CD4-positive, alpha-beta T cell treated with Interferon gamma for 1 hour (primary cell): ENCODE measurements at regions not wholly inside any gene's neighbourhood (a gene's known extent, or its start where the extent isn't known, plus 50 kb on each side); places are given as distances from the start of the nearest gene placed in this dataset.

ENCODE experiments used
- DNase-seq: peaks from one replicate; pipeline ENCODE4 v3.0.0-alpha.2; 2020

DNA sequence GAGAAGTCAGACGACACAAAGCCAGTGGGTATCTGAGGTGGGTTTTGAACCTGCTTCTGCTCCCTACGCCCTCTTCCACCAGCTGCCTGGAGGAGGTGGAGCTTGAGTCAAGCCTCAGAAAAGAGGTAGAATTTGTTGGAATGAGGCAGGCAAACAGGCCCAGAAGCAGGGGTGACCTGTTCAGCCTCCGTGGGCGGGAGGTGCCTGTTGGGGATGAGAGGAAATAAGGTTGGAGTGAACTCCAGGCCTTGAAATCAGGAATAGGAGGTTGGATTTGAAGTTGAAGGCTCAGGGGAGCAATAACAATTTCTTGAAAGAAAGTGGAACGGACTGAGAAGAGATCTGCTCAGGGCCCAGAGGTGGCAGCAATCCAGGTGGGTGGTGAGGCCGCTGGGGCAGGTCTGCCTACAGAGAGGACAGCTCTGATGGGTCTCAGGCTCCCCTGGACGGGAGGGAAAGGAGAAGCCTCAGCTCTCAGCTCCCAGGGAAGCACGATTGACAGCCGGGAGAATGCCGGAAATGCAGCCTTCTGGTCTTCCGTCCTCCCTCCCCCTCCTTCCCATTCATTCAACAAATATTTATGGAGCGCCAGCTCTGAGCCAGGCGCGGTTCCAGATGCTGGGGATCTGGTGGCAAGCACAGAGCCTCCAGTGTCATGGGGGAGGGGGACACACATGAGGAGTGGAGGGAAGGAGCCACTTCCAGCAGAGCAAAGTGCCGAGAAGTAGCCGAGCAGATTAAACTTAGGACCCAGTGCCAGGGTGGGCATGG is 61.9 kb upstream of the CIBAR2 start:
- DNase-seq: no peak

DNA sequence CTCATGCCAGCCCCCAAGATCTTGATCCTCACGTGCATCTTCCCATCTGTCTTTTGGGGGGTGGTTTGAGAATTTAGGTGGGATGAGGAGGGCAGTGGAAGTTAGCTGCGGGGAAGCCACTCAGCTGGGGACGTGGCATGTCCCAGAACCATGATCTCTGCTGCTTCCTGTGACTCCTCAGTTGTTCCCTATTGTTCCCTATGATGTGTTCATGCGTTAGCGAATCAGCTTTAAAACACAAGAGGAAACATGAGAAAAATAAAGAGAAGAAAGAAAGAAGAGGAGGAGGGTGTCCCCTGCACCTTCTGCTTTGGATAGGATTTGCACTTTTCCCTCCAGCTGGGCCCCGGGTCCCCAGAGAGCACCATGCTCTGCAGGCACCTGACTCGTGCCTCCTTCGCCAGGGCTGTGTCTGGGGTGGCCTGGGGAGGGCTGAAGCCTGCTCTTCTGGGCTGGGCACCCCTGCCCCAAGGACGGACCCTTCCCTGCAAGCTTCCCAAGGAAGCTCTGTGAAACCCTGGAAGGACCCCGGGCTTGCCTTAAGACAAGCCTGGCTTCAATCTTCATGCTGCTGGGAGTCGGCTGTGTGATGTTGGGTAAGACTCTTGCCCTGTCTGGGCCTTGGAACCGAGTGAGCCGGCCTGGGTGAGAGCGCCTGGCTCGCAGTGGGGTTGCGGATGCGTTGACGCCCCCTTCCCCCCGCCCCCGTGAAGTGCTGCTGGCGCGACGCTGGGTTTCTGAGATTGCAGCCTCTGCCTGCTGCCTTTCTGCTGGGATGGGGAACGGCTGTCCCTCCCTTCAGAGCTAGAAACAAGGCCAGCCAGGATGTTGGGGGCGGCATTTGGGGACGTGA is 62.8 kb upstream of the CIBAR2 start:
- DNase-seq: no peak

DNA sequence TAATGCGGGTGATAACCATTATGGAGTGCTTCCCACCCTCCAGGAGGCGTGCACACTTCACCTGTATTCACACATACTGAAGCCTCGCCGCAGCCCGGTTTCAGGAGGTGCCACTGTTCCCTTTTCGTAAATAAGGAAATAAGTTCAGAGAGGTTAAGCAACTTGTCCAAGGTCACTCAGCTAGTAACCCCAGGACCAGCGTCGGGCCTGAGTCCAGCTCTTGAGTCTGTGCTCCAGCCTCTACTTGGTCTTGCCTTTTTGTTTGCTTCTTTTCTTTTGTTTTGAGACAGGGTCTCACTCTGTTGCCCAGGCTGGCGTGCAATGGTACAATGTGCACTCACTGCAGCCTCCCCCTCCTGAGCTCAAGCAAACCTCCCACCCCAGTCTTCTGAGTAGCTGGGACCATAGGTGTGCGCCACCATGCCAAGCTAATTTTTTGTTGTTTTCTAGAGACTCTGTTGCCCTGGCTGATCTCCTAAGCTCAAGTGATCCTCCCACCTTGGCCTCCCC is 63.5 kb upstream of the CIBAR2 start:
- no peak for DNase-seq

DNA sequence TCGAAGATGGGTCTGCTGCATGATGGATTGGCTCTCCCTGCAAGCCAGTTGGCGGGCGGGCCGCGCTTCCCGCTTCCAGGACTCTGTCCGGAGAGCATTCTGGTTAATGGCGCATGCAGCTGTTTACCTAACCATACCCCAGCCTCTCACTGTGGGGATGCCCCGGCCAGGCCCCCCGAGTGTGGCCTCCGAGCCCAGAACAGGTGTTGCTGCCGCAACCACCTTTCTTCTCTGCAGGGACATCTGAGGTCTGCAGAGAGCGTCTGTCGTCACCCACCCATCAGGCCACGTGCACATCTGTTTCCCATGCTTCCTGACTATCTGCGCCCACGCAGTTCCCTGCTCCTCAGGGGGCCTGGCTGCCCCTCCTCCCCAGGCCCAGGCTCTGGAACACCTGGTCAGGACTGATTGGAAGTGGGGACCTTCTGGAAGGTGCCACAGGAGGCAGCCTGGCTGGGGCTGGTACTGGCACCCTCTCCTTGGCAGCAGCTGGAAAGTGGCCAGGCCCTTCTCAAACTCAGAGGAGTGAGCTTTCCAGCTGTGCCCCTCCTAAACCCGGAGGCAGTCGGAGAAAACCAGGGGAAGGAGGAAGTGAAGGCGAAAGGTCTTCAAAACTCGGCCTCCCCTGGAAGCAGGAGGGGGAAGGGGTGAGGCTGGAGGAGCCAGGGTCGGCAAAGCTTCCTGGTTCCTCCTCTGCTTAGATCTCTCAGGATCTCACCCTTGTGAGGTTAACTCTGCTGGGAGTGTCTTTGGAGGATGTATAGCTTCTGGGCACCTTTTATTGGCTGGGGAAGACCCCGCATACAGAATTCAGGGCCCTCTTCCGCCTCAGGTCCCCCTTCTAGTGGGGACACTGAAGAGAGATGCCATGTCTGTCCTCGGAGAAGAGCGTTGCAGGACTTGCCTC is 64.5 kb upstream of the CIBAR2 start:
- DNase-seq: no peak

DNA sequence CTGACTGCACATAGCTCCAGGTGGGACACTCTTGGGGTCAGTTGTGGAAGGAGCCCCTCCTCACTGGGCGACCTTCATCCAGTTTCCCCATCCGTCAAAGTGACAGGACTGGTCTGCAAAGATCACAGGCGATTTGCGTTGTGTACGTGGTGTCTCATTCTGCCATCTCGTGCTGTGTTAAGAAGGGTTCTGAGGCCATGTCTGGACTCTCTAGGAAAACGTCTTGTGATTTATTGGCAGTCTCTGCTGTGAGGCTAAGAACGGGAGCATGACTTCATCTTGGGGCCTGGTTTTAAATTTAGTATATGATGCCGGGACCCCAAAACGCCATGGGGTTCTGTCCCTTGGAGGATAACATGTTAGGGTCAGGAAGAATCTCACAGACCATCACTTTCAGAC is 65.2 kb upstream of the CIBAR2 start:
- no peak for DNase-seq

DNA sequence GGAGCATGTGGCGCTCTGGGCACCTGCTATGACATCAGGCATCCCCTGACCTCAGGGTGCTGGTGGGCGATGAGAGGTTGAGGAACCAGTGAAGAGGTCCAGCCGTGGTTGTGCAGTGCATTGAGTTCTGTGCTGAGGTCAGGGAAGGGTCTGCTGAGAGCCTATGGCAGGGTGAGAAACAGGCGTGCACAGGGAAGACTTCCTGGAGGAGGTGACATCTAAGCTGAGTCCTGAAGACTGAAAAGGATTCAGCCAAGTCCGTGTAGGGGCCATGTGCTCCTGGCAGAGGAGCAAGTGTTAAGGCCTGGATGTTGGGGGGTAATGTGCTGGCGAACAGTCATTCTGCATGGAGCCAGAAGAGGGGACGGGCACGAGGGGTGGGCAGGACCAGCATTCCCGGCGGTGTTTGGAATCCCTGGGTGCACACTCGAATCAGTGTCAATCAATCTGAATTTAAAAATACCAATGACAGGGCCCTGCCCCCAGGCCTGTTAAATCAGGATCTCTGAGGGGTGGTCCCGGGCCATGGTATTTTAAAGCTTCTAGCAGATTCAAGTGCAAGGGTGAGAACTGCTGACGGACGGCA is 65.8 kb upstream of the CIBAR2 start:
- no peak for DNase-seq

DNA sequence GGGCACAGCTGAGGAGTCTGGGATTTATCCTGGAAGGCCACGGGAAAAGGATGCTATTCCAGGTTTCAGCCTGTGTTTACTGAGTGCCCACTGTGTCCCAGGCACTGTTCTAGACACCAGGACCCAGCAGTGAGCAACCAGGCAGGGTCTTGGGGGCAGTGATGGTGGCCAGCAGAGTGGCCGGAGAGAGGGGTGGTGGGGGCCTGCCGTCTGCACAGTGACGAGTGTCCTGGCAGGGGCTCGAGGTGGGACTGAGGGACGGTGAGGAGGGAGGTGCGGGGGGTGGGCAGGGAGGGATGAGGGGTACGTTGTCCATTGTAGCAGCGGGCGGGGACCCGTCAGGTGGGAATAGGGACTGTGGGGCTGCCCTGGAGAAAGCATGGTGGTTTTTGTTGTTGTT is 66.3 kb upstream of the CIBAR2 start:
- DNase-seq: no peak

DNA sequence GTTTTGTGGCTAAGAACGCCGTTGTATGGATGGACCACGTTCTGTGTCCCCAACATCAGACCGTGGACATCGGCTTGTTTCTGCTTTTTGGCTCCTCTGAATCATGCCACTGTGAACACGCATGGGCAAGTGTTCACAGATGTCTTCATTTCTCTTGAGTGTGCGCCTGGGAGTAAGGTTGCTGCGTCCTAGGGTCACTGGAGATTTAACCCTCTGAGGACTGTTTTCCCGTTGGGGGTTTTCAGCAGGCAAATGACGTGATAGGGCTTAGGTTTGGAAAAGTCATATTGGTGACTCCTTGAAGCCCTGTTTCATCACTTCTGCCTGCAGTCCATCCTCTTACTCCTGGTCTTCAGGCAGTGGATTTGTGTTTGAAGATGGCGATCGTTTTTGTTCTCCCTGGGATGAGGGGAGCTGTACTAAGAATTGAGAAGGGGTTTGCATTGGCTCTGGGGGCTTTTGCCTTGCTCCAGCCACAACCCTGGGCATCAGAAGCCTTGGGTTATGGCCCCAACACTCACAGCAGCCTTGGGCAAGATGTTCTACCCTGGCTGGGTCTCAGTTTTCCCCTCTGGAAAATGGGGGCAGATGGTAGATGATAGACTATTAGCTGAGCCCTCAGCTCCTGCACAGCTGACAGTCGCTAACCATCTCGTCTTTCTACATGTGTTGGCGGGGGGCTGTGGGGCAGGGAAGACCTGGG is 67.2 kb upstream of the CIBAR2 start:
- no peak for DNase-seq

DNA sequence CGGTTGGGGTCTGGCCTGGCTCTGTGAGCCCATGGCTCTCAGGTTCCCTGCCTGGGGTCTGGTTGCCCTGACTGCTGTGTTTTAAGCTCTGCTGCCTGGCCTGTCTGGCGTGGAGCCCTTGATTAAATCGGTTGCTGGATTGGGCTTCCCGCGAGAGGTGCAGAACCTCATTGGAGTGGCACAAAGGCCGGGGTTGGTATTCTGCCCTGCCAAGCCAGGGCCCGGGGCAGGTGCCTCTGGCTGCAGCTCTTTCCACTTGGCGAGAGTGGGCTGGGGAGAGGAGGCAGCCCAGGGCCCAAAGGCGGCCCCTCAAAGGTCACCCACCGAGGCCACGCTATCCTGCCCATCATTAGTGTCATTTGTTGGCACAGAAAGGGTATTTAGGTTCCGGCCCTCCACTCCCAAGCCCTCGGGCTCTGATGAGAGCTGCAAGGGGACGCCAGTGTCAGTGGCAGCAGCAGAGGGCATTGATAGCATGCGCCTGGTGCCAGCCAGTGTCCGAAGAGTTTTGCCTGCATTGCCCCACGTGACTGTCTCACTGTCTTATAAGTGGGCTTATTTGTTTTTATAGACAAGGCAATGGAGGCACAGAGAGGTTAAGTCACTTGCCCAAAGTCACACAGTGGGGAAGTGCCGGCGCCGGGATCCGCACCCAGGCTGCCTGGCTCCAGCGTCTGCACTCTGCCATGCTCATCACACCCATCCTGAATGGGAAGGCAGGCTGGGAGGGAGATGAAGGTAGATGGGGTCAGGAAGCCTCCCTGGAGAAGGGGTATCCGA is 68.0 kb upstream of the CIBAR2 start:
- no peak for DNase-seq

DNA sequence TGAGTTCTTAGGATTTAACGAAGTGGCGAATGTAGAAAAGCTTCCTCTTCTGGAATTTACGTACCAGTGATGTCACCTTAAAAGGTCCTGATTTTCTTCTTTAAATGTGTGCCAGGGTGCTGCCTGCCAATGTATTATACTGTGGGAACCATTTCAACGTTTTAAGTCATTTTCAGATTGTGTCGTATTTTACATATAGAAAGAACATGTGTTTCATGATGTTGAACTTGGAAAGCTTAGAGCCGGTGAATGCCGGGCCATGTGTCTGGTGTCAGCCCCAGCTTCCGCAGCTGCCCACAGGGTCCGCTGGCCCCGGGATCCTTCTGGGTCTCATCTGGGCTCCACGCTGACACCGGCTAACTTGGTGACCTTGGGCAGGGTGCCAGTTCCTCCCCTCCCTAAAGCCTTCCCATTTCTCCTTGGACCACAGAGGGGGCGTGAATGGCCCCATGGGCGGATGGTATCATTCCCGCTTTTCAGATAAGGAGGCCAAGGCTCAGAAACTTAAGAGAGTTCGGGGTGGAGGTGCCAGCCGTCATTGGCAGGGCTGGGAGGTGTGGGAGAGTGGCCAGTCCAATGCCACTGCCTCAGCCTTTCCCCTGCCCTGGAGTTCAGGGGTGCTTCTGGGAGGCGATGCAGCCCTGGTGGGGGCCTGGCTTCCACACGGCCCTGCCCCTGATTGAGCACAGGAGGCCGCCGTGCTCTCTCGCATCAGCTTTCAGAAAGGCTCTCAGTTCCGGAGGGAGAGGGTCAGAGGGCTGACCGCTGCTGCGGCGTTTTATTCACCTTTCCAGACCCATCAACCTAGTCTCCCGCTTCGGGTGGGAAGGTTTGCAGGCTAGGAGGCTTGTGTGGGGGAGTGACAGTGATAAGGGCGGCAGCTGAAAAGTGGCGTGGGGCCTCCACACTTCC is 68.8 kb upstream of the CIBAR2 start:
- DNase-seq: no peak

DNA sequence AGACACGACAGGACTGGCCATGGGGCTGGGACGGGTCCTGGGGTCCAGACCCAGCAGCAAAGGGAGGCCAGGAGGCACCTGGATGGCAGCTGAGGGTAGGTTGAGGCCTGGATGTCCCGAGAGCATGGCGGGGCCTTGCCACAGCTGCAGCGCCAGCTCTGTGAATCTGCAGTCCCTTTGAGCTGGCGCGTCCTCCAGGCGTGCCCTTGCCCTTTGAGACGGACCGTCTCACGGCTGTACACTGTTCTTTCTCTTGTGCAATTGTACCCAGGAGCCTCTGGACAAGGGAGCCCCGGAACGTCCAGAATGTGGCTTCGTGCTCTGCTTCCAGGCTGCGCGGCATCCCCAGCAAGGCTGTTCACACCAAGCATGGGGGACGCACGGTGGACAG is 69.5 kb upstream of the CIBAR2 start:
- DNase-seq: no peak

DNA sequence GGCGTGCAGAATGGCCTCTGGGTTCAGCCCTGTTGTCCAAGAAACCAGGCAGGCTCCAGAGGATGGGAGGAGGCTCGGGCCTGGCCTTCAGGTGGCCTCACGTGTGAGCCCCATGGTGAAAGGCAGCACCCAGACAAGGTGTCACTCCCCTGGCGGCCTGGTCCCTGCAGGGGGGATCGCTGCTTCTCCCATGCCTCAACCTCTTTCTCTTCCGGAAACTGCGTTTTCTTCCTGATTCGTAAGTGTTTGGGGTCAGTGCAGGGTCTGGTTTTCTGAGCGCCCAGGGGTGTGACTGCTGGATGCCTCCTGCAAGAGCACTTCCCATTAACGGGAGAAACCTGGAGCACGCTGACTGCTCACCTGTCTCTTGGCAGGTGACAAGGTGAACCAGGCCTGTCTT is 70.0 kb upstream of the CIBAR2 start:
- DNase-seq: no peak

DNA sequence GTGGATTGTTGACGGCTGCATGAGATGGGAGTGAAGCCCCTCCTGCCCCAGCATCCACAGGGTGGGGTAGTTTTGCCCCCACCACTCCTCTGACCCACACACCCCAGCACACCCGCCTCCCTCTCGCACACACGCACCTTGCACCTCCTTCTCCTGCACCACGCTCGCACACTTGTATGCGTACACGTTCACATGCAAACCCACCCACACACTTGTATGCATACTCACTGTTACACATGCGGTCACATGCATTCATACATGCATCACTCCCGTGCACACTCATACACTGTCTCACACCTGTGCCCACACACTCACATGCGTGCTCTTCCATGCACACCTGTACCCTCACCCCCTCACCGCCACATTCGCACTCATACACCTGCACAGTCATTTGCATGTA is 70.5 kb upstream of the CIBAR2 start:
- DNase-seq: no peak

DNA sequence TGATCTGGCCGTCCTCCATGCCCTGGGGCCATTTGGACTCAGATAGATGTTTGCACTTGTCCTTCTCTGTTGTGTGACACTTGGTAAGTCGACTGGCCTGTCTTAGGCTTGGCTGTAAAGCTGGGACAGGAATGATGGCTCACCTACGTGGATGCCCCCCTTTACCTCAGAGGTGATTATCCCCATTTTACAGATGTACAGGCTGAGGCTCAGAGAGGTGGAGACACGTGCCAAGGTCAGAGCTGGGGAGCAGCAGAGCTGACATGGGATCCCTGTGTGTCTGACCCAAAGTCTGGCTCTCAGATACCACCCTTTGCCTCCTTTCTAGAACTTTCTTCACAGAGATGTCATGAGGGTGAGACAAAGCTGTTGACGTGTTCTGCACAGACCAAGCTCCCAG is 71.3 kb upstream of the CIBAR2 start:
- no peak for DNase-seq

DNA sequence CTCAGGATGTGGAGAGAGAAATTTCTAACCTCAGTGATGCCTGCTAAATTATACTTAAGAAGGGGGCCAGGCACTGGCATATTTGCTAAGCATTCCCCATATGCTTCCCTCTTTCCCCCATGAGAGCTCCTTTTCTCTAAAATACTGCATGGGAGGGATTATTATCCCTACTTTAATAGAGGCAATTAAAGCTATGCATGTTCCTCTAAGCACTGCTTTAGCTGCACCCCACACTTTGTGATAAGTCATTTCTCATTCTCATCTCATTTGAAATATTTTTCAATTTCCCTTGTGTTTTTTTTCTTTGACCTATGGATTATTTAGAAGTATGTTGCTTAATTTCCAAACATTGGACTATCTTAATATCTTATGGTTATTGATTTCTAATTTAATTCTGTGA is 72.1 kb upstream of the CIBAR2 start:
- DNase-seq: no peak

DNA sequence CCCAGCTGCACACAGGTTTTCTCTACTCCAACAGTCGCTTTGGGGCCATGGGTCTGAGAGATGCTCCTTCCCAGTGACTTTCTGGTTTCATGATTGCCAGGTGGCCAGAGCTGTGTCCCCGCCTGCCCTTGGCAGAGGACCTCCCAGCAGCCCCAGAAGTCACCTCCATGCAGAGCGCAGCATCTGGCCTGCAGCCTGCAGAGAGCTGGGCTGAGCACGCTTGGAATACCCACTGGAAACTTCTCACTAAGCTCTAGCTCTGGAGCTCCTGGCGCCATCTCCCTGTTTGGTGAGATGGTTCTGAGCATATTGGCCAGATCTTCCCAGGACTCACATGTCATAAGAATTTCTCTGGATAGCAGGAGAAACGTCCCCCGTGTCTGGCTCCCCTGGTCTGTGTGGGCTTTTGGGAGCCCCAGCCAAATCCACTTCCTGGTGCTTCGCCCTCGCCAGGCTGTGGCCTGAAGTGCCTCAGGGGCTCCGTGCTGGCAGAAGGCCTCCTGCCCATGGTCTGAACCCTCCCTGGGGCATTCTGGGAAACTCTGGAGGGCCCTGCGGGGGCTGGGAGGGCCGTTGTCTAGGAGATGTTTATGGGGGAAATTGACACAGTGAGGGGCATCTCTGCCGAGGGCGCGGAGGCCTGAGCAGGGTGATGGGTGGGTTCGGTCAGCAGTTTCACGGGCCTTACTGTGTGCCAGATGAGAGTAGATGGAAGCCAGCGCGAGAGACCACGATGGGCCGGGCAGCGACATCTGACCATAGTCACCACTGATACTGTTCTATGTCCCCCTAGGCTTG is 73.2 kb upstream of the CIBAR2 start:
- no peak for DNase-seq

DNA sequence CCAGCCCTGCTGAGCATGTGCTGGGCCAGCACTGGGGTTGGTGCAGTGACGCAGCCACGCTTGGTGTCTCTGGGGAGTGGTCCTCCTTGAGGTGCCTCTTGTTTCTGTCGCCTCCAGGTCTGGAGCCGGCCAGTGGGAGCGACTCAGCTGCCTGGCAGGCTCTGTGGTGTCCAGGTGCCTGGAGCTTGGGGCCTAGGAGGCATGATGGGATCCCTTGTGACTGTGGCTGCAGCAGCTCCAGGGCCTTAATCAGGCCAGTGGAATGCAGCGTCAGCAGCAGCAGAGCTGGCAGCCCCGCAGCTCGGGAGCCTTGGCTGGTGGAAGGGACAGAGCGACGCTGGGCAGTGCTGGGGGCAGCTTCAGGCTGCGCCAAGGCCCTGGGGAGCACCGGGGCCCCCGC is 74.7 kb upstream of the CIBAR2 start:
- no peak for DNase-seq

DNA sequence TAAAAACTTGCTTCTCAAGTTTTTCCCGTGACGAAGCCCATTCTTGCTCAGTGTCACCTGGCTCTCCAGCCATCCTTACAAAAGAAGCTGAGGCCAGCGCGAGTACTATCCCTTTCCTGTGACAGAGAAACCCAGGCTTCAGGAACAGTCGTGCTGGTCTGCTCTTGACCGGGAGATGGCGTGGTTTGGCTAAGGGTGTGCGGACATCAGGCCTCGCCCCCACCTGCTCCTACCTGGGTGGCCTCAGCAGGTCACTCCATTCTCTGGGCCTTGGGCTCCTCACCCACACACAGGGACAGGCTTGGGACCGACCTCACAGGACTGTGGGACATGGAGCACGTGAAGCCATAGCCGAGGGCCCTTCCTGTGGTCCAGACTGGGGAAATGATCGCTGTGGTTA is 75.2 kb upstream of the CIBAR2 start:
- DNase-seq: no peak

DNA sequence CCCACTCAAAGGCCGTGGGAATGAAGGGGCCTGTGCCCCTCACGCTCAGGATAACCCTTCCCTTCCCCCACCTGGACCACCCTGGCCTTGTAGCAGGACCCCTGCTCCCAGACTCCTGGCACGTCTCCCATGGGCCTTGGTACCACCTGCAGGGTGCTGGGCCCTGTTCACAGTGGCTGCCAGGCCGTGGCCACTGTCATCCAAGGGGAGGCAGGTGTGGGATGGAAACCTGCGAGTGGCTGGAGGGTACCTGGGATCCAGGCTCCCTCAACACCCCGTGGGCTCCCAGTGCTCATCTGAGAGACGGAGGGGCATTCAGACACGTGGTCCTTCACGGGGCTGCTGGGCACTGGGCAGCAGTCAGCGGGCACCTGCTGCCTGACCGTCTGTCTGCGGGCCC is 75.6 kb upstream of the CIBAR2 start:
- DNase-seq: no peak
